T-helper 1 cell treated with Interleukin-12 subunit alpha and Interleukin-12 subunit beta and Interleukin-4 antibody, amounts not matched to agents 30 ng/mL and 1 ng/mL, for 36 hours (primary cell): ENCODE measurements at regions not wholly inside any gene's neighbourhood (a gene's known extent, or its start where the extent isn't known, plus 50 kb on each side); places are given as distances from the start of the nearest gene placed in this dataset.
"Not testable (repeated sequence)": the region's sequence is repeated elsewhere in the genome, so short reads cannot be mapped to it uniquely, and the experiment has no call there.

Source experiments
- intact Hi-C: fragments of 100-400 bp; cut with micrococcal nuclease; formaldehyde crosslinking; loops from one replicate; pipeline ENCODE4 v1.15.1; 2024

DNA sequence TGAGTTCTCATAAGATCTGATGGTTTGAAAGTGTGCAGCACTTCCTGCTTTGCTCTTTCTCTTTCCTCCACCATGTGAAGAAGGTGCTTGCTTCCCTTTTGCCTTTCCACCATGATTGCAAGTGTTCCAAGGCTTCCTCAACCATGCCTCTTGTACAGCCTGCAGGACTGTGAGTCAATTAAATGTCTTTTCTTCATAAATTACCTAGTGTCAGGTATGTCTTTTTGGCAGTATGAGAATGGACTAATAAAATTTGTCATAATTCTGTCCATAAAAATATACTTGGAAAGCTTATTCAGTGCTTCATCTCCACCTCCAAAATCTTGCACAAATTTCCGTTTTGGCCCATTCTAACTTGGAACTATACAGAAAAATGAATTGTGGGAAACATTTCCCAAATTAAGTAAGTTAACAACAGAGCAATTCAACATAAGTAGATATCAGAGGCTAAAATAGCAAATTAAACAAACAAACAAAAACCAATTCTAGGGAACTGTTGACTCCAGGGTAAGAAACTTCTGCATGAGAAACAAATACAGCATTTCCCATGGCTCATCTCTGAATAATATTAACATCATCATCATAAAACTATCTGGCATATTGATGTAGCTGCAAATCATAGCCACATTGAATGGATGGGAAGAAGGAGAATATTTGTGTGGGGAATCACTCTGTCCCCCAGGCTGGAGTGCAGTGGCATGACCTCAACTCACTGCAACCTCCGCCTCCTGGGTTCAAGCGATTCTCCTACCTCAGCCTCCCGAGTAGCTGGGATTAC lies 459.5 kb upstream of the FAR2 start:
- intact Hi-C loops = no loop called here

DNA sequence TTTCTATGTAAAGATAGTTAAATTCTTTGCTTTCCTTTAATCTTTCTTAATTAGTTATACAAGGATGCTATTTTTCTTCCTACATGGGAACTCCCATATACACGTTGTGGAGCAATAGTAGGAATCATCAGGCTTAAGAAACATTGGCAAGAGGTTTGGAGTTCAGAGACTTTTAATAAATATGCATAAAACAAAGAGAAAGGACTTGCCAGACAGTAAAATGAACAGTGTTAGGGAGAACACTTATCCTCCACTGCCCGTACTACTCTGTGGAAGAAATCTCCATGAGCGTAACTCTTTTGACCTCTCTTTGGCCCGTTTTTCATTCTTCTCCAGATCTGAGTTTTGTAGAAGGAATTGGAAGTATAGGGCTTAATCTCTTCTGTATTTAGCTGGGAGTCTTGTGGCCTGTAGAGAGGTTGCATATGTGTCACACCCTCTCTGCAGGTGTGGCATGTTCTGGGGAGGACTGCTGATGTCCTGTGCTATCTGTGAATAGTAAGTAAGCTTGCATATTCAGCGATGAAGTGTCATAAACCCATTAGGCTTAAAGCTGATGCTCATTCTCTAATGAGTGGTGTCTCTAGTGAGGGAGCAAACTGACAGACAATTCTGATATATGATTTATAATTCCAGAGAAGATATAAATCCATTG lies 455.4 kb upstream of the FAR2 start:
- intact Hi-C loops = no loop called here

DNA sequence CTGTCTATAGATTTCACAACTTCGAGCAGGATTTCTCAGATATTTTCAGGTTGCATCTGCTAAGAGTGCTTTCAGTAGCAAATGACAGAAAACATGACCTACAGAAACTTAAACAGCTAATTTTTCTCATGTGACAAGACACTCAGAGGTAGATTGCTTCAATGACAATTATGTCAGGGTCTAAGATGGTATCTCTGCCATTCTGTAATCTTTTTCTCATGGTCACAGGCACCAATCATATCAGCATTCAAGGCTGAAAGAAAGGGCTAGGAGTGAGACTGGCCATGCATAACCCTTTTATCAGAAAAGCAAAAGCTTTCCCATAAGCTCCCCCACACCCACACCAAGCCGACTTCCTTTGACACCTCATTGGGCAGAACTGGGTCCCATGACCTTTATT lies 450.5 kb upstream of the FAR2 start:
- intact Hi-C loops = no loop called here

DNA sequence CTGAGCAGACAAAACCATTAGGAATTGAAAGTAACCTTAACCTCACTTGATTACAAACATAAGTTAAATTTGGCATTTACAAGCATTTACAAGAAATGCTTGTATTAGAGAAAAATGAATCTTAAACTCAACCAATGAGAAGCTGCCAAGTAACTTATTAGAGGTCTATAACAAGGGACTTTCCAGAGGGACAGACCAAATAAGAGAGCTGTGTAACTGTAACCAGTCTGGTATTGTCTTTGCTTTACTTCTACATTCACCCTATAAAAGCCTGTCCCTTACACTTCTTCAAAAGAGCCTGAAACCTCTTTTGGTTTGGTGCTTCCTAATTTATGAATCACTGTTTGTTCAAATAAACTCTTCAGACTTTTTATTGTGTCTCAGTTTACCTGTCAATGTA lies 450.0 kb upstream of the FAR2 start:
- intact Hi-C loops = no loop called here

DNA sequence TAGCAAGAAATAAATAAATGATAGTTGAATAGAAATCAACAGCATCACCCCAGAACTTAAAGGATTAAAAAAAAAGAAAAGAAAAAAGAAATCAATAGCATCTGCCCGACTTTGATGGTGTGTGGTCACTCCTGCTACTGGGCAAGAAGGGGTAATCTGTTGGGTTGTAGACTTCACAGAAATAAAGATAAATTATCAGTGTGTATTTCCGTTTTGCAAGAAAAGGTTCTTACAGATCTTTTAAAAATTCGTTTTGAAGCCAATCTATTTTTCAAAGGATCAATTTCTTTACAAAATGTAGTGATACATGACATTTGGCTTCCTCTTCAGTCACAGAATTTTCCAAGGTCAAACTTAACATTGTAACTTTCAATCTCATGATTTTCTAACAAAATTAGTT lies 448.9 kb upstream of the FAR2 start:
- intact Hi-C loops = no loop called here

DNA sequence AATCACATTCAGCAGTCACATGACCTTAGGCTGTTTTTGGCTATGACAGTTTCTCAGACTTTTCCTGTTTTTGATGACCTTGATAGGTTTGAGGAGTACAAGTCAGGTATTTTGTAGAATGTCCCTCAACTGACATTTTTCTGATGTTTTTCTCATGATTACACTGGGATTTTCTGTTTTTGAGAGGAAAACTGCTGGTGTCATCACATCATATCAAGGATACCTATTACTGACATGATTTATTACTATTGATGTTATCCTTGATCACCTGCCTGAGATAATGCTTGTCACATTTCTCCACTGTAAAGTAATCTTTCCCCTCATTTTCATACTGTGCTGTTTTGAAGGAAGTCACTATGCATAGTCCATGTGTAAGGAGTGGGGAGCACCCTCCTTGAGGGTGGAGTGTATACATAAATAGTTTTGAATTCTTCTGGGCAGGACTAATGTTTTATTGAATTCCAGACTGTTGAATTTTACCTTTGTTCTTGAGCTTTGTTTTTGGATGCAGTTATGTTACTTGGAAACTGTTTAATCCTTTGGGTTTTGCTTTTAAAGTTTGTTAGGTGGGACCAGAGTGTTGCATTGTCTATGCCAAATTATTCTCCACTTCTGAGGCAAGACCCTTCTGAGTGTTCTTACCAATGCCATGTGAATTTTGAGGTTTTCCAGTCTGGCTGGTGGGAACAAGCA lies 444.5 kb upstream of the FAR2 start:
- intact Hi-C loops = no loop called here

DNA sequence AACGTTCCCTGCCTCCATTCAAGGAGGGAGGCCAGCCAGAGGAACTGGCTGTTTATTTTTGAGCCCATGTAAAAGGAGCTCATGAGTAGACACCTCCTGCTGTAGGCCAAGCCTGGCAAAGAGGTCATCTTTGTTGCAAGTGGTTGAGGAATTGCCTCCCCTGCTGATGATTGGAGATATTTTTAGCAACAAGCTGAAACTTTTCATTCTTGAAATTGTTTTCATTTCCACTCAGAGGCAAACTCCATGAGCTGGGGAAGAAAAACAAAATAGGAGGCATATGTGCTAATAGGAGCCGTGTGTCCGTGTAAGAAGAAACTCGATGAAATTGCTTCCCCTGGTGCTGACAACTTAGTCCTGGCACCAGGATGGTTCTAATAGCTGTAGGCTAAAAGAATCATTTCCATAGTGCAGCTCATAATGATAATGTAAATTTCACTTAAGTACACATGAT lies 440.1 kb upstream of the FAR2 start:
- intact Hi-C loops = no loop called here

DNA sequence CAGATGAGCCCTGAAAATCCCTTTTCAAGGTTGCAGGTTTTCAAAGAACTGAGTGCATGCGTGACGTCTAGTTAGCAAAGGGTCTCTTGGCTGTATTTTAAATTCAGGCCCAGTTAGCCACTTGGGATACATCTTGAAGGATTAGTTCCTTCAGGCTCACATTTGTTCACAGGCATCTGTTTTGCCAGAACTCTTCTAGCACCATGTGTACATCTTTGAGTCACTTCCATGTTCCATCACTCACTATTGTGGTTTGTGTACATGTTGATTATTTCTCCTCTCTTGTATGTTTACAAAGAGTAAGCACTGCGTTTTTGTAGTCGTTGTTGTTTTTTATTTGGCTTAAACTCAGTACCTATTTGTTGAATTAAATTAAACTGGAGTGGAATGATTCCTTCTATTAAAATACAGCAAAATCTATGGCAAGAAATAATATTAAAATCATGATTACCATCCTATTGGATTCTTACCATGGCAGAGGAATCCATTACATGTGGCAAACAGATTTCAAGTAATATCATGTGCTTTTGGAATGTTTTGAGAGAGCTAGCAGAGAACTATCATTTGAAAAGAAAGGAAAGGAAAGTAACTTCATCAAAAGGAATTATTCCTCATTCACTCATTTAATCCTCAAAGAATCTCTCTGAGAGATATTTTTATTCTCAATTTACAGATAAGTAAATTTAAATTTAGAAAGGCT lies 438.9 kb upstream of the FAR2 start:
- intact Hi-C loops = no loop called here

DNA sequence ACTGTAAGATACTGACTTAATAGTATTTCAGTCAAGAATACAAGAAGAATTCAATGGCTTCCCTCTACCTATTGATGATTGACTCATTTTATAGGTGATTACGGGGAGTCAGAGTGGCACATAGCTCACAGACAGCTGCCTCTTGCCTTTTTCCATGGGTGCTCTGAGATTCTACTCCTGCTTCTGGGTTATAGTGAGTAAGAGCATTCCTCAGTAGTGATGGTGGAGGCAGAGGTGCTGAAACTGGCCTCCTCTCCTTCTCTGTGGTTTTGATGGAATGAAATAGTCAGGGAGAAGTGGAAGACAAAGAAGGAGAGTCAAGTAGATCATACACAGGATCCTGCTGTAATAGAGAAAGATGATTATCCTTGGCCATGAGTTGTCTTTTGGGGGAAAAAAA lies 438.2 kb upstream of the FAR2 start:
- intact Hi-C loops = no loop called here

DNA sequence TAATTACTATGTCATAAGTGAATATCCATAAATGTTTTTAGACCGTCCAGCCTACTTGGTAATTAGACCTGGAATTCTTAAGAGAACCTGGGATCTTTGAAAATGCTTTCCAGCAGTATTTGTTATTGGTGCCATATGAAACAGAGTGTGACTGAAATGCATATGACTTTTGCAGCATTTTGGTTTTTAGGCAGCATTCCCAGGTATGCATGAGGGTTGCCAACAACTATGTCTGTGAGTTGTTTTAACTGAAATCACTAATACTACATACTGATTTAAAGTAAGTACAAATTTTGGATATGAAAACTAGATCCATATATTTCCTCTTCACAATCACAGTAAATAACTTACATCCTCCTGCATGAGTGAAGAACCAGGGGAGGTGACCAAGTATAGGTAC lies 437.7 kb upstream of the FAR2 start:
- intact Hi-C loops = no loop called here

DNA sequence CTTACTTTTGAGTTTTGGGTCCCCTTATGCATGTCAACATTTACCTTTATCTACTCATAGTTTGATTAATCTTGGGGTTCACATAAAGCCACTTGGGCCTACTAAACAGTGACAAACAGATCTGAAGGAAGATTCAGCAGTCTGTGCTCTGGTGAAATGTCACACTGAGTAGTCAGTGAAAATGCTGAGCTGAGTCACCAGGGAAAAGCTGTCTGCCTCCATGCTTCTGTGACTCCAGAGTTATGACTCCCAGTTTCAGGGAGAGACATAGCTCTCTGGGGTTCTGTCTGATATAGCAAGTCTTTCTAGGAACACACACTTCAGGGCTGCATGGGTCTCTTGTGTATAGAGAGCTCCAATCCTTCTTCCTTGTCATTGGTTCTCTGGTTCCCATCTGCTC lies 406.3 kb upstream of the FAR2 start:
- intact Hi-C loops = no loop called here

DNA sequence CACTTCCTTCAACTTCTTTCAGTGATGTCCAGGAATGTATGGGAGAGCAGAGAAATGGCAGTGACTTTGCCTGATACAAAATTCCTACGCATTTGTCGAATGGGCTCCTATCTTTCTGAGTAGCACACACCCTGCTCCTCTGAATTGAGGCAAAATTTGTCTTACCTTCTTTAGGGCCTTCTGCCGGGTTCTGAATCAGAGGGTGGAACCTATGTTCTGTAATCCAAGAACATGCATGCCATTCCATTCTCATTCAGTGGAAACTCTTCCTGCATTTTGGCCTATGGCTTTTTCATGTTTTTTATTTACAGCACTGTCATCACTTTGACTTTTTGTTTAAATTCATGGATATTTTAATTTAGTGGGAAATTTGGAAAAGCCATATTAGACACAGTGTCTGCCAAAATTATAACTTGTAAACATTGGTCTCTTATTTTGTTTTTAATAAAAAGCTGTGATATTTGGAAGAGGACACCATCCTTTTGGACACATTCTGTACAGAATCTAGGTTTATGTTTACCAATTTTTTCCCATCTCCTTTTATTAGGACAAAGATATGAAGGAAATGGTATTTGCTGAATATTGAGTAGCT lies 402.2 kb upstream of the FAR2 start:
- intact Hi-C loops = no loop called here

DNA sequence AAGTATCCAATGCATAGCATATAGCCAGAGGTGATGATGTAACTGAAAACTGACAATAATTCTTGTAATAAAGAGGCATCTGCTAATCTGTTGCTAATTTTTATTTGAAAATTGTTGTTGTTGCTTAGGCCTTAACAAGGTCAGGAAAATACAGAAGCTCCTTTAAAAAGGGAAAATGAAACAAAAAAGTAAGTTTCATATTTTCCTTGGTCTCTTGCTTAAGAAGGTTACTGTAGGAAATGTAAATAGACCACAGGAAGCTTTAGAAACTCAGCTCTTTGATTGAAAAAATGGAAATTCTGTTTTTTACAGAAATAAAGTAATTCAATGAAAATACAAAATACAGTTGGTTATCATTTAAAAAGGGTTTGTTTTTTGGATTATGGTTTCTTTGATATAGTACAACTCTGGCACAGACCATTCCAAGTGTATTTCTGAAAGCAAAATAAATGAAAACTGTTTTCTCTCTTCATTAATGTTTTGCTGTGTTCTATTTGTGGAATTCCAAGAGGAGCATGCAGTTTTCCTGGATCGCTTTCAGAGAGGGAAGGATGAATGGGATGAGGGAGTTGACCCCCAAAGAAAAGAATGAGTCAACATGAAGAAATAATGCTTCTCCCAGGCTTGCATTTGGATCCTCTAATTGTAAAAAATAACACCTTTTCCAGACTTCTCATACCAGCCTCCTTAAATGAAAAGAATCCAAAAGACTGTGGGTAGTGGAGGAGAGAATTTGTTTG lies 398.0 kb upstream of the FAR2 start:
- intact Hi-C loops = no loop called here

DNA sequence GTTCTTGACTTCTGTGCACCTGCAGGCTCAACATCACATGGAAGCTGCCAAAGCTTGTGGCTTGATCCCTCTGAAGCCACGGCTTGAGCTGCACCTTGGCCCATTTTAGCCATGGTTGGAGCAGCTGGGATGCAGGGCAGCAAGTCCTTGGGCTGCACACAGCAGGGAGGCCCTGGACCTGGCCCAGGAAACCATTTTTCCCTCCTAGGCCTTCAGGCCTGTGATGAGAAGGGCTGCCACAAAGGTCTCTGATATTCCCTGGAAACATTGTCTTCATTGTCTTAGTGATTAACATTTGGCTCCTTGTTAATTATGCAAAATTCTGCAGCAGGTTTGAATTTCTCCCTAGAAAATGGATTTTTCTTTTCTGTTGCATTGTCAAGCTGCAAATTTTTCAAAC lies 394.1 kb upstream of the FAR2 start:
- intact Hi-C loops = no loop called here

DNA sequence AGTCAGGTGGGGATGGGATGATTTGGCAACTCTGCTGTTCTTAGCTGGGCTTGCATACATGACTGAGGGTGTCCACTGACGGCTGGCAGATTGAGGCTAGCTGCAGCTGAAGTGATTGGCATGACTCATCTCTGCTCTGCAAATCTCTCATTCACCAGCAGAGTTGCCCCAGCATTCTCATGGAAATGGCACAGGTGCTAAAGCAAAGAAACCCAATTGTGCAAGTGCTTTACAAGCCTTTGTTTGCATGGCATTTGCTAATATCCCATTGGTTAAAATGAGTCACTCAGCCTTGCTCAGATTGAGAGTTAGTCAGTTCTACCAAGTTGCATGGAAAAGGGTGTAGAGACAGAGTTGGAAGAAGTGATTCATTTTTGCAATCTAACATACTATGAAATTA lies 389.7 kb upstream of the FAR2 start:
- intact Hi-C loops = no loop called here

DNA sequence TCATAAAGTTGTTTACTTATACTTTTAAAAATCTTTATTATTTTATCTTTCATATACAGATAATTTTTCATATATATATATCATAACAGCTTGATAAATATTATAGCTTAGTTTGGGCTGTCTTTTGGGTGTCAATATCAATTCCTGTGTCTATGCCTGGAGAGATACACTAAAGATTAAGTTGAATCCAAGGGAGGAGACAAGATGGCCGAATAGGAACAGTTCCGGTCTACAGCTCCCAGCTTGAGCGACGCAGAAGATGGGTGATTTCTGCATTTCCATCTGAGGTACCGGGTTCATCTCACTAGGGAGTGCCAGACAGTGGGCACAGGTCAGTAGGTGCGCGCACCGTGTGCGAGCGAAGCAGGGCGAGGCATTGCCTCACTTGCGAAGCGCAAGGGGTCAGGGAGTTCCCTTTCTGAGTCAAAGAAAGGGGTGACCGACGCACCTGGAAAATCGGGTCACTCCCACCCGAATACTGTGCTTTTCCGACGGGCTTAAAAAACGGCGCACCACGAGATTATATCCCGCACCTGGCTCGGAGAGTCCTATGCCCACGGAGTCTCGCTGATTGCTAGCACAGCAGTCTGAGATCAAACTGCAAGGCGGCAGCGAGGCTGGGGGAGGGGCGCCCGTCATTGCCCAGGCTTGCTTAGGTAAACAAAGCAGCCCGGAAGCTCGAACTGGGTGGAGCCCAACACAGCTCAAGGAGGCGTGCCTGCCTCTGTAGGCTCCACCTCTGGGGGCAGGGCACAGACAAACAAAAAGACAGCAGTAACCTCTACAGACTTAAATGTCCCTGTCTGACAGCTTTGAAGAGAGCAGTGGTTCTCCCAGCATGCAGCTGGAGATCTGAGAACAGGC lies 388.8 kb upstream of the FAR2 start:
- intact Hi-C loops = not testable (repeated sequence)

DNA sequence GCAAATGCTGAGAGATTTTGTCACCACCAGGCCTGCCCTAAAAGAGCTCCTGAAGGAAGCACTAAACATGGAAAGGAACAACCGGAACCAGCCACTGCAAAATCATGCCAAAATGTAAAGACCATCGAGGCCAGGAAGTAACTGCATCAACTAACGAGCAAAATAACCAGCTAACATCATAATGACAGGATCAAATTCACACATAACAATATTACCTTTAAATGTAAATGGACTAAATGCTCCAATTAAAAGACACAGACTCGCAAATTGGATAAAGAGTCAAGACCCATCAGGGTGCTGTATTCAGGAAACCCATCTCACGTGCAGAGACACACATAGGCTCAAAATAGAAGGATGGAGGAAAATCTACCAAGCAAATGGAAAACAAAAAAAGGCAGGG lies 387.2 kb upstream of the FAR2 start:
- intact Hi-C loops = not testable (repeated sequence)

DNA sequence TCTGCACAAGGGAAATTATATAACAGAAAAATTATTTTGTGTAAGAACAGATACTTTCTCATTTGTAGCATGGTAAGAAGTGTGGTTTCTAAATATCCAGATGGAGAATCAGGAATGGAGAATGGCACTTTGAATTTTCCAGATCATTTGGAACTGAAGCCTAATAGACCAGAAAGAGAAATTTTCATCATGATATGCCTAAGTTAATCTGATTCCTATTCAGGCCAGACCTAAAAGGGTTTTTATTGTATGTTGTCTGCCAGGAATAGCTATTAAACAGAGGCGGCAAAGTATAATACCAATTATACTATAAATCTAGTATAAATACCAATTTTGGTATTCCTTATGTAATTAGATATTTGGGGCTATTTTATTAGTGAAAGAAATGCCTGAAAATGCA lies 382.7 kb upstream of the FAR2 start:
- intact Hi-C loops = no loop called here

DNA sequence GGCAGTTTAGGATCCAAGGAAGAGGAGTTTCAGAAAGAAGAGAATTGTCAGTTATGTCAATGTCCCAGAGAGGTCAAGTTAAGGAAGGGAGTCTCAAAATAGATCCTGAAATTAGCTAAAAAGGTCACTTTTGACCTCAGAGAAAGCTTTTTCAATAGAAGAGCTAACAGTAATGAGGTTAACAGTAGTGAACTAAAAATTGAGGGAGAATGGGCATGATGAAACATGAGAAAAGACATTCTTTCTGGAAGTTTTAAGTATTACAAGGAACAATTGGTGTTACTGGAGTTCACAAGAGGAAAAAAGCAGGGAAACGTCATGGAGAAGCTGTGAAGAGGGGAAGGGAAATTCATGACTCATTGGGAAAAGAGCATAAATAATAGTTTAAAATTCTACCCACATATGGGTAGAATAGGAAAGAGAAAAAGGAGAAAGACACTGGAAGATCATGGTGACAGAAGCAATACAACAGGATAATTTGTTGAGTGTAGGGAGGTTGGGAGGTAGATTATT lies 381.2 kb upstream of the FAR2 start:
- intact Hi-C loops = no loop called here

DNA sequence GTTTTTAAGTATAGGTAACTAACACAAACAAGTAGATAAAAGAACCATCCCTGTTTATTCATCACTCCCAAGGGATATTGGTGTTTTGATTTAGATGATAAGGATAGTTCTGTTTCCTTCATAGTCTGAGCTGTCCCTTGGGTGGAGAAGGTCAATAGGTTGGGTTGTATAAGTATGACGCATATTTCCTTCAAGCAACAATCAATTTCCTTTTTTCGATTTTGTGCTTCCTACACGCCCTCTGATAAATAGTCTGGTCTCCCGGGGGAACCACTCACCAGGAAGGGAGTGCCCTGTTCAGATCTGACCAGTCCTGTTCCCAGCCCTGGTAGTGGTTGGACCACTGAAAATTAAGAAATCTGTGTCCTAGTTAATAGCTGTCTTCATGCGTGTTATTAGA lies 378.8 kb upstream of the FAR2 start:
- intact Hi-C loops = no loop called here
